C4-2B (cell line): ENCODE measurements at regions not wholly inside any gene's neighbourhood (a gene's known extent, or its start where the extent isn't known, plus 50 kb on each side); places are given as distances from the start of the nearest gene placed in this dataset.

Experiments used
- H3K27ac ChIP-seq: fragments of 450-650 bp; 2 replicates; pipeline ENCODE4 v1.5.1; 2017
- ZFX ChIP-seq: fragments of 450-650 bp; IDR thresholded peaks from 2 replicates; pipeline ENCODE4 v1.6.1; 2017
- TF ChIP-seq, protein P1 (sequence below): fragments of 450-650 bp; conservative IDR thresholded peaks from 2 replicates; pipeline ENCODE4 v1.5.1; 2017; ENCODE audit warnings: mild to moderate bottlenecking

DNA sequence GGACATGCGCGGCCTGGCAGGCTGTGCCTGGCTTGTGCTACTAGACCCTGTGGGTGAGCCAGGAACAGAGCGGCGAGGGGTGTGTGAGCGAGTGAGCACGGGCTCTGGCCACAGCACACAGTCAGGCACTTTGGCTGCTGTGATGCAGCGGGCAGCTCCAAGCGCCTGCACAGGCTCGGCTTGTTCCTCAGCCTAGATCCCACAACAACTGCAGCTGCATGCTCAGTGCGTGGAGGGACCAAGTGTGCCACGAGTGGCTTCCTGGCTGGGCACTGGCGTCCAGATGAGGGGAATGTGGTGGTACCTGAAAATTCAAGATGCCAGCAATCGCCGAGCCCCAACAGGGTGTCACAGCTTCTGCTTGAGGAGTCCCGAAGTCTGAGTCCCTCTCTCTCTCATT, 1056.6 kb downstream of the RAPGEF2 start:
- H3K27ac ChIP-seq: no peak overlapping the region
- no peak for TF ChIP-seq ZFX
- TF ChIP-seq, protein P1, sequence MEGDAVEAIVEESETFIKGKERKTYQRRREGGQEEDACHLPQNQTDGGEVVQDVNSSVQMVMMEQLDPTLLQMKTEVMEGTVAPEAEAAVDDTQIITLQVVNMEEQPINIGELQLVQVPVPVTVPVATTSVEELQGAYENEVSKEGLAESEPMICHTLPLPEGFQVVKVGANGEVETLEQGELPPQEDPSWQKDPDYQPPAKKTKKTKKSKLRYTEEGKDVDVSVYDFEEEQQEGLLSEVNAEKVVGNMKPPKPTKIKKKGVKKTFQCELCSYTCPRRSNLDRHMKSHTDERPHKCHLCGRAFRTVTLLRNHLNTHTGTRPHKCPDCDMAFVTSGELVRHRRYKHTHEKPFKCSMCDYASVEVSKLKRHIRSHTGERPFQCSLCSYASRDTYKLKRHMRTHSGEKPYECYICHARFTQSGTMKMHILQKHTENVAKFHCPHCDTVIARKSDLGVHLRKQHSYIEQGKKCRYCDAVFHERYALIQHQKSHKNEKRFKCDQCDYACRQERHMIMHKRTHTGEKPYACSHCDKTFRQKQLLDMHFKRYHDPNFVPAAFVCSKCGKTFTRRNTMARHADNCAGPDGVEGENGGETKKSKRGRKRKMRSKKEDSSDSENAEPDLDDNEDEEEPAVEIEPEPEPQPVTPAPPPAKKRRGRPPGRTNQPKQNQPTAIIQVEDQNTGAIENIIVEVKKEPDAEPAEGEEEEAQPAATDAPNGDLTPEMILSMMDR: no peak

DNA sequence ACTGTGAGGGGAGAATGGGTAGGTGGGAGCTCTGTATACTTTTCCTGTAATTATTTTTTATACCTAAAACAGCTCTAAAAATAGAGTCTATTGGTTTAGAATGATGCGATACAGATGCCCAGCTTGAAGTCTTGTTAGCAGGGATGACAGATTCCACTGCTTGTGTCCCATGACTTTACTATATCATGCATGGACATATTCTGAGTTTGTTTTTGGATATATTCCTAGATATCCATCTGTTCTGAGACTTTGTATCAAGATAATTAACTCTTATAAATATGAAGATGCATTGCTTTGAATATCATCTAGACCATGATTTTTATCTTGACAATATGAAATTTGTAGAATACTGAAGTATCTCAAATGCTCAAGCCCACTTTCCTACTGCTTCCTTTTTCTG, 1058.1 kb downstream of the RAPGEF2 start:
- H3K27ac ChIP-seq: no peak overlapping the region
- TF ChIP-seq, protein P1: no peak
- no peak for TF ChIP-seq ZFX

DNA sequence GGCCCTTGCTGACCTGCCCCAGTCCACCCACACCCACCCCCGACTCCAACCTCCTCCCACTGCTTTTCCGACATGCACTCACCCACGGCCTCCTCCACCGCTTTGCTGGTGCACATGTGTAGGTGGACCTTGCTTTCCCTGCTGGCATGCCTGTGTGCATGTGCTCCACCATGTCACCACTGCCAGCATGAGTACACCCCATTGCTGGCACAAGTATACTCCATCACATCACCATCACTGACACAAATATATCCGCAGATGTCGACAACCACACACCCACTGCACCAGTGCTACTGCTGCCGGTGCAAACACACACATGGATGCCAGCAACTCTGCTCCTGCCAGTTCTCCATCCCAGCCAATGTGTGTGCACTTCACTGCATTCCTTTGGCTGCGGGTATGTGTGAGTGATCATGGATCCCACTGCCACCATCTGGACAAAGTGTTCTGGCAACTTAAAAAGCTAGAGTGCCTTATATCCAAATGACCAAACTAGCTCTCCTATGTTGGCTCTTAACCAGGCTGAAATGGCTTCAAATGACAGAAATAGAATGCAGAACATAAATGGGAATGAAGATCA, 1072.3 kb downstream of the RAPGEF2 start:
- TF ChIP-seq, protein P1: no peak
- TF ChIP-seq ZFX: no peak
- no peak overlapping the region for H3K27ac ChIP-seq

DNA sequence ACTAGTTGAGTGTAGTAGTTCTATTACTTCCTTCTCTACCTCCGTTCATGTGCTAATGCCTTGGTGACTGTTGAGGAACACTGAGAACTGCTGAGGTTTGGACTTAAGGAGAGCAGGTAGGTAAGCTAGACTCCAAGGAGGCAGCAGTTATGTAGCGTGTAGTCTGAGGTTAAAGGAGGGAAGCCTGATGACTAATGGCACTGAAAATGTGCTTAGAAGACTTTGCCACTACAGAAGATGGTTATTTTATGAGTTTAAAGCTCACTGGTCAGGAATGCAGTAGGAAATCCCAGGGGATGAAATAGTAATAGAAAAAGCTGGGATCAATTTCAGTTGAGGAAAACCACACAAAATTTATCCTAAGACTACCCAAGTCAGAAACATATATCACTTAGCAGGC, 1077.3 kb downstream of the RAPGEF2 start:
- no peak for TF ChIP-seq ZFX
- TF ChIP-seq, protein P1: no peak
- no peak overlapping the region for H3K27ac ChIP-seq

DNA sequence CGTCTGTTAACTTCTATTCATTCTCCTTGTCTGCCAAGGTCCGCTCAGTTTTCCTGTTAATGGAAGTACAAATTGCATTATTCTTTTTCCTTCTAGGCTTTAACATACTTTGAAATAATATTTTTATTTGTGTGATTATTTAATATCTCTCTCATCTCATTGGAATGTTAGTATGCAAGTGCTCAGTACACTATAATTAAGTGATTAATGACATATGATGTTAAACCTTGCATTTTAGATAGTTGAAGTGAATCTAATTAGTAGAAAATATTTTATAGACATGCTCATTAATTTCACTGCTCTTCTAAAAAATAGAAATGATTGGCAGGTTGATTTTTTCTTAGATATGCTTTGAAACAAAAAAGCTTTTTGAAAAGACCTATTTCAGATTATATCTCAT, 1079.8 kb downstream of the RAPGEF2 start:
- H3K27ac ChIP-seq: no peak overlapping the region
- no peak for TF ChIP-seq ZFX
- TF ChIP-seq, protein P1: no peak

DNA sequence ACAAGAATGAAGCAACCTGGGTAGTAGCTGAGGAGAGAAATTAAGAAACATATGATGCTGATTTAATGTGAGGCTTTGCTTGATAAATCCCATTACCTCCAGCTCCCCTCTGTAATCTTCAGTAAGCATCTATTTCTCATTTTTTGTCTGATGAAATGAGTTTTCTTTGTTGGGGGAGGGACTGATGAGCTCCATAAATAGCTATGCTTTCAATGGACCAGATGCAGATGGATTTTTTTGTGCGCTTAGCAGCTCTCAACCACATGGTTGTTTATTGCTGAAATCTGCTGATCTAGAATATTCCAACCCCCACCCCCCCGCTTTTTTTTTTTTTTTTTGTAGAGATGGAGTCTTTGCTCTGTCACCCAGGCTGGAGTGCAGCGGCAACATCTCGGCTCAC, 1082.0 kb downstream of the RAPGEF2 start:
- TF ChIP-seq ZFX: no peak
- TF ChIP-seq, protein P1: no peak
- H3K27ac ChIP-seq: no peak overlapping the region

DNA sequence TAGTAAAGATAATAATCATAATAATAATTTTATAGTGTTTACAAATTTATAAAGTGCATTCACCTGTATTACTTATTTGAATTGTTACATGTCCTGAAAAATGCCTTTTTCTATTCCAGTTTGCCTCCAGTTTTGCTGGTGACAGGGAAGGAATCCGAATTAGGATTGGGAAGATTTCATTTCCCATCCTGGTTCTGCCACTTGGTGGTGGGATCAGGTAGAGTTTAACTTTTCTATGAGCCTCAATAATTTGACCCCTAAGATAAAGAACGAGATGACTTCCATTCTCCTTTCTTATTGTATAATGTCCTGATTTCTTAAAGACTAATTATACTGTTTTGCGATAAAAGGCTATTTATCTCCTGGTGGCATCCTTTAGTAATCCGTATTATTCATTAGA, 1090.9 kb downstream of the RAPGEF2 start:
- H3K27ac ChIP-seq: no peak overlapping the region
- TF ChIP-seq, protein P1: no peak
- TF ChIP-seq ZFX: no peak
